K562 (cell line): ENCODE measurements at regions not wholly inside any gene's neighbourhood (a gene's known extent, or its start where the extent isn't known, plus 50 kb on each side); places are given as distances from the start of the nearest gene placed in this dataset.

Source experiments
- ATAC-seq: fragments of 200-7000 bp; cut with Tn5 transposase; 3 replicates; pipeline ENCODE4 v1.9.1; 2020; ENCODE audit warnings: moderate library complexity
- BruUV-seq: library from RNA; stranded (reverse); fragments of 400-500 nt; replicated peaks from 2 replicates; lab custom pipeline; 2021; lab: Mats Ljungman, UMichigan
- CTCF ChIA-PET: fragments of 300-600 bp; formaldehyde crosslinking; extraction: SDS; loops from one replicate; lab custom pipeline; 2021; ENCODE audit warnings: low intra/inter-chr PET ratio; lab: Yijun Ruan, JAX
- POLR2A ChIA-PET: fragments of 300-600, 350-650 bp; sonication (Branson Sonifier 250); formaldehyde crosslinking; extraction: SDS; loops from one replicate; lab custom pipeline; 2021; ENCODE audit warnings: antibody characterized with exemption, inconsistent platforms; lab: Yijun Ruan, JAX
- DNase-seq, 4 experiments: peaks; one replicate each; pipeline versions ENCODE4 v3.0.0 to v3.0.0-alpha.2; 2011 to 2018; ENCODE audit warnings: low spot score in 3 of 4, mixed read lengths in 3 of 4; ENCODE audit errors: extremely low read depth in 1 of 4
- FAIRE-seq: peaks from 2 replicates; lab custom pipeline; 2011; peaks lifted over from hg19 to GRCh38; lab: Jason Lieb, UNC
- H2AFZ ChIP-seq: 2 replicates; pipeline ENCODE4 v1.6.0; 2011; ENCODE audit warnings: low read depth, low read length, control low read depth, inconsistent platforms
- H3K27ac ChIP-seq: fragments of 200-600 bp; 3 replicates; pipeline ENCODE4 v1.8.0; 2011; ENCODE audit warnings: low read depth, mild to moderate bottlenecking, control low read depth, inconsistent platforms, low read length, moderate library complexity, mixed read lengths; ENCODE audit errors: extremely low read depth
- H3K27me3 ChIP-seq, 2 experiments: fragments of 300-600 bp in 1 of 2; 2 replicates in 1 of 2; 3 replicates in 1 of 2; pipeline versions ENCODE4 v1.6.0 to v1.8.0; 2011; ENCODE audit warnings: inconsistent platforms in 2 of 2, low read length in 2 of 2, mild to moderate bottlenecking in 1 of 2, mixed read lengths in 1 of 2, moderate library complexity in 1 of 2; ENCODE audit not compliant: control insufficient read depth in 2 of 2, insufficient read depth in 2 of 2
- H3K36me3 ChIP-seq: fragments of 300-600 bp; 3 replicates; pipeline ENCODE4 v1.8.0; 2011; ENCODE audit warnings: mild to moderate bottlenecking, low read length, inconsistent platforms; ENCODE audit not compliant: control insufficient read depth, insufficient read depth
- H3K4me1 ChIP-seq, 2 experiments: fragments of 200-600 bp in 1 of 2; replicated peaks in 1 of 2; 2 replicates in 1 of 2; 3 replicates in 1 of 2; pipeline versions ENCODE4 v1.5.1 to v1.8.0; 2011; ENCODE audit warnings: inconsistent platforms in 2 of 2, low read length in 2 of 2, mild to moderate bottlenecking in 1 of 2, mixed read lengths in 1 of 2, moderate library complexity in 1 of 2; ENCODE audit not compliant: control insufficient read depth in 2 of 2, insufficient read depth in 2 of 2
- H3K4me2 ChIP-seq: 2 replicates; pipeline ENCODE4 v1.6.1; 2011; ENCODE audit warnings: low read length, control low read depth, inconsistent platforms, mixed read lengths; ENCODE audit not compliant: insufficient read depth
- H3K4me3 ChIP-seq: fragments of 200-600 bp; sonication (generic), shearing (Covaris generic); 2 replicates; pipeline ENCODE4 v1.5.1; 2016; ENCODE audit warnings: control low read depth, inconsistent platforms
- H3K79me2 ChIP-seq: fragments of 200-600 bp; 3 replicates; pipeline ENCODE4 v1.8.0; 2011; ENCODE audit warnings: low read length, inconsistent platforms; ENCODE audit not compliant: control insufficient read depth, insufficient read depth
- H3K9ac ChIP-seq, 2 experiments: 2 replicates each; pipeline versions ENCODE4 v1.6.0 to v1.6.1; 2011; ENCODE audit warnings: low read depth in 2 of 2, low read length in 2 of 2, control low read depth in 1 of 2, inconsistent platforms in 1 of 2, mild to moderate bottlenecking in 1 of 2, mixed read lengths in 1 of 2; ENCODE audit not compliant: insufficient read depth in 1 of 2
- H3K9me1 ChIP-seq: one replicate; pipeline ENCODE4 v1.6.0; 2011; ENCODE audit warnings: inconsistent platforms, mild to moderate bottlenecking, low read length, moderate library complexity; ENCODE audit not compliant: control insufficient read depth, insufficient read depth
- H3K9me3 ChIP-seq: replicated peaks from 2 replicates; pipeline ENCODE4 v1.5.1; 2011; ENCODE audit warnings: low read depth, low read length, inconsistent platforms; ENCODE audit not compliant: control insufficient read depth, insufficient read depth
- H4K20me1 ChIP-seq: replicated peaks from 2 replicates; pipeline ENCODE4 v1.6.1; 2011; ENCODE audit warnings: low read length, inconsistent platforms, mixed read lengths; ENCODE audit not compliant: control insufficient read depth, insufficient read depth
- BRCA1 ChIP-seq, 2 experiments: fragments of 450-650 bp in 1 of 2; sonication (generic) in 1 of 2; formaldehyde crosslinking in 1 of 2; IDR thresholded peaks; 2 replicates each; pipeline versions ENCODE4 v1.5.0 to v1.6.1; 2017 to 2020; ENCODE audit warnings: mild to moderate bottlenecking in 1 of 2, missing genetic modification reagents in 1 of 2
- CHCHD3 ChIP-seq: fragments of 250-450 bp; sonication (Bioruptor Pico); IDR thresholded peaks from 2 replicates; pipeline ENCODE4 v2.1.2; 2022; ENCODE audit warnings: mild to moderate bottlenecking
- HDAC1 ChIP-seq, 2 experiments: fragments of 450-650 bp; IDR thresholded peaks; 2 replicates each; pipeline ENCODE4 v1.6.1; 2016 to 2017; ENCODE audit warnings: inconsistent platforms in 1 of 2, mild to moderate bottlenecking in 1 of 2, moderate library complexity in 1 of 2
- MYBL2 ChIP-seq, 2 experiments: fragments of 450-650 bp in 1 of 2; sonication (generic) in 1 of 2; formaldehyde crosslinking in 1 of 2; IDR thresholded peaks; 2 replicates each; pipeline versions ENCODE4 v1.6.1 to v1.8.1; 2017 to 2022; ENCODE audit warnings: borderline replicate concordance in 1 of 2, inconsistent platforms in 1 of 2, low read depth in 1 of 2, mild to moderate bottlenecking in 1 of 2, missing genetic modification reagents in 1 of 2, moderate library complexity in 1 of 2
- RBM17 ChIP-seq: fragments of 200-400 bp; formaldehyde crosslinking; IDR thresholded peaks from 2 replicates; pipeline ENCODE4 v1.6.1; 2017; ENCODE audit warnings: low read depth, mild to moderate bottlenecking, low read length, borderline replicate concordance
- SAFB ChIP-seq: fragments of 200-400 bp; formaldehyde crosslinking; IDR thresholded peaks from 2 replicates; pipeline ENCODE4 v1.6.1; 2017; ENCODE audit warnings: low read depth, low read length, borderline replicate concordance
- SNIP1 ChIP-seq: fragments of 450-650 bp; IDR thresholded peaks from 2 replicates; pipeline ENCODE4 v1.7.1; 2017; ENCODE audit warnings: low read depth, mild to moderate bottlenecking
- ZNF589 ChIP-seq: fragments of 200-800 bp; sonication (Bioruptor generic); IDR thresholded peaks from 2 replicates; pipeline ENCODE4 v1.6.1; 2016; ENCODE audit warnings: low read depth, missing genetic modification characterization, missing compliant biosample characterization
- WGBS: fragments of 100-300 bp; shearing (Covaris generic); methylation state at CpG from one replicate; pipeline ENCODE4 v1.1.6; 2016; ENCODE audit warnings: low coverage, mixed read lengths; ENCODE audit not compliant: insufficient coverage; ENCODE audit errors: missing lambda C conversion rate; 5-methylcytosine and 5-hydroxymethylcytosine counted together
- in situ Hi-C: fragments of 300-500 bp; cut with MboI; formaldehyde crosslinking; loops from 4 replicates; pipeline ENCODE4 v1.15.0; 2018; ENCODE audit warnings: inconsistent platforms, mixed read lengths
- intact Hi-C: fragments of 100-400 bp; cut with micrococcal nuclease; formaldehyde crosslinking; loops from 2 replicates; pipeline ENCODE4 v1.14.2; 2022
- TF ChIP-seq, protein P1 (sequence below): IDR thresholded peaks from 3 replicates; pipeline ENCODE4 v1.6.1; 2011; ENCODE audit warnings: borderline replicate concordance, mild to moderate bottlenecking; ENCODE audit not compliant: insufficient read length, insufficient read depth

GRCh38 chr10:107899075-107899474 lies 734.6 kb upstream of the SORCS1 start:
- Histone ChIP-seq H3K9me3 (no peaks in the 10 kb centered on the region), H3K36me3 (no peaks in the 10 kb centered on the region), H3K9me1 (no peaks in the 10 kb centered on the region), H3K79me2 (no peaks in the 10 kb centered on the region), H3K9ac (no peak overlapping the region), H3K27ac (no peak overlapping the region), H3K4me2 (no peak overlapping the region), H3K4me3 (no peak overlapping the region), H3K27me3 (no peaks in the 10 kb centered on the region), H3K4me1 (no peaks in the 10 kb centered on the region), H2AFZ (no peak overlapping the region), H4K20me1 (no peaks in the 10 kb centered on the region)
- TF ChIP-seq, protein P1, sequence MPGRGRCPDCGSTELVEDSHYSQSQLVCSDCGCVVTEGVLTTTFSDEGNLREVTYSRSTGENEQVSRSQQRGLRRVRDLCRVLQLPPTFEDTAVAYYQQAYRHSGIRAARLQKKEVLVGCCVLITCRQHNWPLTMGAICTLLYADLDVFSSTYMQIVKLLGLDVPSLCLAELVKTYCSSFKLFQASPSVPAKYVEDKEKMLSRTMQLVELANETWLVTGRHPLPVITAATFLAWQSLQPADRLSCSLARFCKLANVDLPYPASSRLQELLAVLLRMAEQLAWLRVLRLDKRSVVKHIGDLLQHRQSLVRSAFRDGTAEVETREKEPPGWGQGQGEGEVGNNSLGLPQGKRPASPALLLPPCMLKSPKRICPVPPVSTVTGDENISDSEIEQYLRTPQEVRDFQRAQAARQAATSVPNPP: no peak
- TF ChIP-seq HDAC1 (IDR thresholded peaks at IDR 0.05) (no peak), MYBL2 (IDR thresholded peaks at IDR 0.05; ENCODE audit: low read depth) (no peak), MYBL2 (CRISPR knock-in tag; IDR thresholded peaks at IDR 0.05; ENCODE audit: borderline replicate concordance) (no peak), CHCHD3 (no peak), SAFB (no peak), RBM17 (no peak), ZNF589 (CRISPR knock-in tag) (no peak), BRCA1 (IDR thresholded peaks at IDR 0.05) (no peak), BRCA1 (CRISPR knock-in tag; IDR thresholded peaks at IDR 0.05) (no peak), SNIP1 (no peak)
- 8% methylated on average over 4 of the region's 4 CpGs for WGBS
- intact Hi-C loops: no loop called here
- ATAC-seq (no peak), FAIRE-seq (no peak), DNase-seq (no peak)
- ChIA-PET CTCF (no interaction called here), POLR2A (no interaction called here)
- in situ Hi-C loops: no loop called here
- no TSS peak for BruUV-seq
